ENCODE measurements at regions not wholly inside any gene's neighbourhood (a gene's known extent, or its start where the extent isn't known, plus 50 kb on each side); places are given as distances from the start of the nearest gene placed in this dataset.

GRCh38 chr6:140228491-140228890, 854.0 kb upstream of the CITED2 start:
- TF ChIP-seq EZH2 (IDR thresholded peaks at IDR 0.05; ENCODE audit: low read depth), result no peak
- TF ChIP-seq, protein P1, sequence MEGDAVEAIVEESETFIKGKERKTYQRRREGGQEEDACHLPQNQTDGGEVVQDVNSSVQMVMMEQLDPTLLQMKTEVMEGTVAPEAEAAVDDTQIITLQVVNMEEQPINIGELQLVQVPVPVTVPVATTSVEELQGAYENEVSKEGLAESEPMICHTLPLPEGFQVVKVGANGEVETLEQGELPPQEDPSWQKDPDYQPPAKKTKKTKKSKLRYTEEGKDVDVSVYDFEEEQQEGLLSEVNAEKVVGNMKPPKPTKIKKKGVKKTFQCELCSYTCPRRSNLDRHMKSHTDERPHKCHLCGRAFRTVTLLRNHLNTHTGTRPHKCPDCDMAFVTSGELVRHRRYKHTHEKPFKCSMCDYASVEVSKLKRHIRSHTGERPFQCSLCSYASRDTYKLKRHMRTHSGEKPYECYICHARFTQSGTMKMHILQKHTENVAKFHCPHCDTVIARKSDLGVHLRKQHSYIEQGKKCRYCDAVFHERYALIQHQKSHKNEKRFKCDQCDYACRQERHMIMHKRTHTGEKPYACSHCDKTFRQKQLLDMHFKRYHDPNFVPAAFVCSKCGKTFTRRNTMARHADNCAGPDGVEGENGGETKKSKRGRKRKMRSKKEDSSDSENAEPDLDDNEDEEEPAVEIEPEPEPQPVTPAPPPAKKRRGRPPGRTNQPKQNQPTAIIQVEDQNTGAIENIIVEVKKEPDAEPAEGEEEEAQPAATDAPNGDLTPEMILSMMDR (conservative IDR thresholded peaks at IDR 0.05), result no peak

All from PC-9 (cell line).